ENCODE measurements at regions not wholly inside any gene's neighbourhood (a gene's known extent, or its start where the extent isn't known, plus 50 kb on each side); places are given as distances from the start of the nearest gene placed in this dataset.

DNA sequence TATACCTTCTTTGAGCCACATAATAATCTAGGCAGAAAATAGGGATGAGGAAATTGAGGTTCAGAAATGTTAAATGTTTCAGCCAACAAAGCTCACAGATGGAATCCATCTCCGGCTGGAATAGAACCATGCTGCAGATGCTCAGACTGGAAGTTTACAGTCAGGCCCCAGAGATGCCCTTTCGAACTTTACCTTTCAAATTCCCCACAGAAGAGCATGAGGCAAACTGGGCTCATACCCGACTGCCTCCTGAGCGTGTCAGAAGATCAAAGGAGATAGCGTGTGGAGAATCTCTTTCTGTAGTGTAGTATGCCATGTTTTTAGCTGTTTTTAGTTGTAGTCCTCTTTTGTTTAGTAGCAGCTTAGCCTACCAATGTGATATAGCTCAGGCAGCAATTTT lies 72.0 kb upstream of the DAP start:
- TF ChIP-seq, protein P1, sequence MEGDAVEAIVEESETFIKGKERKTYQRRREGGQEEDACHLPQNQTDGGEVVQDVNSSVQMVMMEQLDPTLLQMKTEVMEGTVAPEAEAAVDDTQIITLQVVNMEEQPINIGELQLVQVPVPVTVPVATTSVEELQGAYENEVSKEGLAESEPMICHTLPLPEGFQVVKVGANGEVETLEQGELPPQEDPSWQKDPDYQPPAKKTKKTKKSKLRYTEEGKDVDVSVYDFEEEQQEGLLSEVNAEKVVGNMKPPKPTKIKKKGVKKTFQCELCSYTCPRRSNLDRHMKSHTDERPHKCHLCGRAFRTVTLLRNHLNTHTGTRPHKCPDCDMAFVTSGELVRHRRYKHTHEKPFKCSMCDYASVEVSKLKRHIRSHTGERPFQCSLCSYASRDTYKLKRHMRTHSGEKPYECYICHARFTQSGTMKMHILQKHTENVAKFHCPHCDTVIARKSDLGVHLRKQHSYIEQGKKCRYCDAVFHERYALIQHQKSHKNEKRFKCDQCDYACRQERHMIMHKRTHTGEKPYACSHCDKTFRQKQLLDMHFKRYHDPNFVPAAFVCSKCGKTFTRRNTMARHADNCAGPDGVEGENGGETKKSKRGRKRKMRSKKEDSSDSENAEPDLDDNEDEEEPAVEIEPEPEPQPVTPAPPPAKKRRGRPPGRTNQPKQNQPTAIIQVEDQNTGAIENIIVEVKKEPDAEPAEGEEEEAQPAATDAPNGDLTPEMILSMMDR (IDR thresholded peaks at IDR 0.05; ENCODE audit: low read length) = no peak
- TF ChIP-seq EZH2 (optimal IDR thresholded peaks at IDR 0.05; ENCODE audit: low read depth, low read length) = no peak

Measured in MM.1S (cell line).